ENCODE measurements at regions not wholly inside any gene's neighbourhood (a gene's known extent, or its start where the extent isn't known, plus 50 kb on each side); places are given as distances from the start of the nearest gene placed in this dataset.
"Not testable (repeated sequence)": the region's sequence is repeated elsewhere in the genome, so short reads cannot be mapped to it uniquely, and the experiment has no call there.

- Mint-ChIP-seq H3K36me3 (ENCODE audit: low read depth) (no peaks in the 10 kb centered on the region), H3K4me1 (ENCODE audit: low read depth) (no peaks in the 10 kb centered on the region), H3K27ac (ENCODE audit: unreplicated experiment) (no peak overlapping the region), H3K4me3 (ENCODE audit: unreplicated experiment) (no peak overlapping the region), H3K9me3 (ENCODE audit: low read depth) (peaks cover 5% of the 10 kb centered on the region), H3K27me3 (ENCODE audit: low read depth) (no peaks in the 10 kb centered on the region)
- no peak for DNase-seq (ENCODE audit: low spot score)
- TF ChIP-seq, protein P1, sequence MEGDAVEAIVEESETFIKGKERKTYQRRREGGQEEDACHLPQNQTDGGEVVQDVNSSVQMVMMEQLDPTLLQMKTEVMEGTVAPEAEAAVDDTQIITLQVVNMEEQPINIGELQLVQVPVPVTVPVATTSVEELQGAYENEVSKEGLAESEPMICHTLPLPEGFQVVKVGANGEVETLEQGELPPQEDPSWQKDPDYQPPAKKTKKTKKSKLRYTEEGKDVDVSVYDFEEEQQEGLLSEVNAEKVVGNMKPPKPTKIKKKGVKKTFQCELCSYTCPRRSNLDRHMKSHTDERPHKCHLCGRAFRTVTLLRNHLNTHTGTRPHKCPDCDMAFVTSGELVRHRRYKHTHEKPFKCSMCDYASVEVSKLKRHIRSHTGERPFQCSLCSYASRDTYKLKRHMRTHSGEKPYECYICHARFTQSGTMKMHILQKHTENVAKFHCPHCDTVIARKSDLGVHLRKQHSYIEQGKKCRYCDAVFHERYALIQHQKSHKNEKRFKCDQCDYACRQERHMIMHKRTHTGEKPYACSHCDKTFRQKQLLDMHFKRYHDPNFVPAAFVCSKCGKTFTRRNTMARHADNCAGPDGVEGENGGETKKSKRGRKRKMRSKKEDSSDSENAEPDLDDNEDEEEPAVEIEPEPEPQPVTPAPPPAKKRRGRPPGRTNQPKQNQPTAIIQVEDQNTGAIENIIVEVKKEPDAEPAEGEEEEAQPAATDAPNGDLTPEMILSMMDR (IDR thresholded peaks at IDR 0.05), result no peak
Measured at GRCh38 chr7:52592698-52593097, 442.7 kb upstream of the POM121L12 start.

DNA sequence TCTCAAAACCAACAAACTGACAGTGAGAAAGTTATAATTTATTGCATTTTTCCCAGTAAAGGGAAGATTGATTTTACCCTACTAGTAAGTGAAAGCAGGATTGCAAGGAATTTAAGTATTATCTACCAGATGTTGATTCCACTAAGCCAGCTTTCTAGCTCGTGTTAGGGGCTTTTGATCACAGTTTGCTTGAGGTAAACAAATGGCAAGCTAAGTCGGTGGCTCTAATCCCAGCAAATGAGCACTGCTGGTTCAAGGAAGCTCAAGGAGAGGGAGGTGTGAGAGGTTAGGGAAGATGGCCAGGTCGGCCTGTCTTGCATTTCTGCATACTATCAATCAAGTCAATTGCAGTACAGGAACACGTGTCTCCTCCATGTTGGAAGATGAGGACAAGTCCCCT is 448.7 kb upstream of the POM121L12 start:
- Mint-ChIP-seq H3K27me3 (ENCODE audit: low read depth) (no peaks in the 10 kb centered on the region), H3K4me3 (ENCODE audit: unreplicated experiment) (no peak overlapping the region), H3K36me3 (ENCODE audit: low read depth) (no peaks in the 10 kb centered on the region), H3K4me1 (ENCODE audit: low read depth) (no peaks in the 10 kb centered on the region), H3K9me3 (ENCODE audit: low read depth) (peaks cover 5% of the 10 kb centered on the region), H3K27ac (ENCODE audit: unreplicated experiment) (no peak overlapping the region)
- TF ChIP-seq, protein P1 (IDR thresholded peaks at IDR 0.05), result no peak
- no peak for DNase-seq (ENCODE audit: low spot score)

- Mint-ChIP-seq H3K9me3 (ENCODE audit: low read depth) (peaks cover 9% of the 10 kb centered on the region), H3K36me3 (ENCODE audit: low read depth) (no peaks in the 10 kb centered on the region), H3K4me1 (ENCODE audit: low read depth) (no peaks in the 10 kb centered on the region), H3K27me3 (ENCODE audit: low read depth) (no peaks in the 10 kb centered on the region), H3K27ac (ENCODE audit: unreplicated experiment) (no peak overlapping the region), H3K4me3 (ENCODE audit: unreplicated experiment) (no peak overlapping the region)
- no peak for DNase-seq (ENCODE audit: low spot score)
- TF ChIP-seq, protein P1 (IDR thresholded peaks at IDR 0.05), result no peak
Measured at GRCh38 chr7:52584041-52584440, 451.4 kb upstream of the POM121L12 start.

DNA sequence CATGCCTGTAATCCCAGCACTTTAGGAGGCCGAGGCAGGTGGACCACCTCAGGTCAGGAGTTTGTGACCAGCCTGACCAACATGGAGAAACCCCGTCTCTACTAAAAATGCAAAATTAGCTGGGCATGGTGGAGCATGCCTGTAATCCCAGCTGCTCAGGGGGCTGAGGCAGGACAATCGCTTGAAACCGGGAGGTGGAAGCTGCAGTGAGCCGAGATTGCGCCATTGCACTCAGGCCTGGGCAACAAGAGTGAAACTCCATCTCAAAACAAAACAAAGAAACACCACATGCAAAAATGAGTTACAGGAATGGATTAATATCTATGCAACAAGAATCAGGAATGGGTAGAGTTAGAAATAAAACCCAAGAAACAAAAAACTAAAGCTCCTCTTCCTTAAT is 462.3 kb upstream of the POM121L12 start:
- DNase-seq (ENCODE audit: low spot score); H3K4me3 Mint-ChIP-seq (ENCODE audit: unreplicated experiment); H3K27ac Mint-ChIP-seq (ENCODE audit: unreplicated experiment); H3K36me3 Mint-ChIP-seq (ENCODE audit: low read depth); H3K4me1 Mint-ChIP-seq (ENCODE audit: low read depth); H3K9me3 Mint-ChIP-seq (ENCODE audit: low read depth); H3K27me3 Mint-ChIP-seq (ENCODE audit: low read depth): not testable (repeated sequence)

DNA sequence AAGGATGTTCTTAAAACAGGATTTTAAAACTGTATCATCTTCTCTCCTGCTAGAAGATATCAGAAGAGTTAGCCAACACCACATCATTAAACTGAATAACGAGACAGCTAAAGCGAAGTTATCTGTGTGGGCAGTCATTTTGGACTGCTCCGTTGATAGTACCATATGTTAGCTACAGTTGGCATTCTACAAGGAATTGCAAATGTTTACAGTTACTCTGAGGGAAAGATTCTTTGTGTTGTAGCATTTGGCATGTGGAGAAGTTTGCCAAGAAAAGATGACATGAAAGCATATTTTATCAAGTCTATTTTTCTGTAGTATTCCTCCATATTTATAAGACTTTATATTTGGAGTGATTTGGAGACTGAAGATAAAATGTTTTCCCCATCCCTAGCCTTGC is 464.4 kb upstream of the POM121L12 start:
- DNase-seq (ENCODE audit: low spot score), result no peak
- TF ChIP-seq, protein P1 (IDR thresholded peaks at IDR 0.05), result no peak
- no peaks in the 10 kb centered on the region for H3K27me3 Mint-ChIP-seq (ENCODE audit: low read depth)
- no peaks in the 10 kb centered on the region for H3K9me3 Mint-ChIP-seq (ENCODE audit: low read depth)
- H3K27ac Mint-ChIP-seq (ENCODE audit: unreplicated experiment), result no peak overlapping the region
- no peaks in the 10 kb centered on the region for H3K4me1 Mint-ChIP-seq (ENCODE audit: low read depth)
- H3K4me3 Mint-ChIP-seq (ENCODE audit: unreplicated experiment), result no peak overlapping the region
- H3K36me3 Mint-ChIP-seq (ENCODE audit: low read depth), result no peaks in the 10 kb centered on the region

DNA sequence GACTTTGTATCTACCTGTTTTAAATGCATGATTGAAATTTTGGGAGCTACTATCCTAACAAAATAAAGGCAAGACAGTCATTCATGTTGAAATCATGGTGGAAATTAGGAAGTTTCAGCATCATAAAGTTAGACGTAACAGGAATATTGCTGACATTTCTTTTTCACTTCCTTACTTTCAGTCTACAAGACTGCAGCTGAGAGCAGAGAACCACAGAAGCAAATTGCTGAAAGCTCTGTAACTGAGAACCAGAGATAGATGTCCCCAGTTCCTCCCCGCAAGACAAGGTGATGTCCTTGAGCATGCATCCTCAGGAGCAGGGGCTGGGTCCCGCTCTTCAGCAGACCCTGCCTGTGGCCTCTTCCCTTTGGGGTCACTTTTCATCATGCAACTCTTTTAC is 466.3 kb upstream of the POM121L12 start:
- Mint-ChIP-seq H3K27ac (ENCODE audit: unreplicated experiment) (no peak overlapping the region), H3K36me3 (ENCODE audit: low read depth) (no peaks in the 10 kb centered on the region), H3K9me3 (ENCODE audit: low read depth) (no peaks in the 10 kb centered on the region)

More for the DNA sequence above, 466.3 kb upstream of the POM121L12 start:
- no peak for DNase-seq (ENCODE audit: low spot score)
- no peaks in the 10 kb centered on the region for H3K4me1 Mint-ChIP-seq (ENCODE audit: low read depth)
- no peak overlapping the region for H3K4me3 Mint-ChIP-seq (ENCODE audit: unreplicated experiment)
- no peaks in the 10 kb centered on the region for H3K27me3 Mint-ChIP-seq (ENCODE audit: low read depth)
- TF ChIP-seq, protein P1 (IDR thresholded peaks at IDR 0.05), result no peak

All from chondrocyte (in vitro differentiated cells).